GM19193 (cell line): ENCODE measurements at regions not wholly inside any gene's neighbourhood (a gene's known extent, or its start where the extent isn't known, plus 50 kb on each side); places are given as distances from the start of the nearest gene placed in this dataset.

Source experiments
- POLR2A ChIP-seq: IDR thresholded peaks from 4 replicates; pipeline ENCODE4 v1.6.1; 2011; ENCODE audit not compliant: insufficient read depth, insufficient read length; ENCODE audit errors: extremely low read depth

GRCh38 chr12:131333621-131334440, 377.1 kb upstream of the SFSWAP start:
- no peak for TF ChIP-seq POLR2A

DNA sequence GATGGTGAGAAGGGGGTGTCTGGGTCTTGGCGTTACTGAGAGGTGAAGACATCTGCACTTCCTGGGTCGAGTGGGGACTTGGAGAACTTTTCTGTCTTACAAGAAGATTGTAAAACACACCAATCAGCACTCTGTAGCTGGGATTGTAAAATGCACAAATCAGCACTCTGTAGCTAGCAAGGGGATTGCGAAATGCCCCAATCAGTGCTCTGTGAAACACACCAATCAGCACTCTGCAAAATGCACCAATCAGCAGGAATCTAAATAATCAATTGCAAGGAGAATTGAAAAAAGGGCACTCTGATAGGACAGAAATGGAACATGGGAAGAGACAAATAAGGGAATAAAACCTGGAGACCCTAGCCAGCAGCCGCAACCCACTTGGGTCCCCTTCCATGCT, 376.1 kb upstream of the SFSWAP start:
- no peak for TF ChIP-seq POLR2A

- no peak for TF ChIP-seq POLR2A
Measured at GRCh38 chr12:131335456-131335855, 375.4 kb upstream of the SFSWAP start.

DNA sequence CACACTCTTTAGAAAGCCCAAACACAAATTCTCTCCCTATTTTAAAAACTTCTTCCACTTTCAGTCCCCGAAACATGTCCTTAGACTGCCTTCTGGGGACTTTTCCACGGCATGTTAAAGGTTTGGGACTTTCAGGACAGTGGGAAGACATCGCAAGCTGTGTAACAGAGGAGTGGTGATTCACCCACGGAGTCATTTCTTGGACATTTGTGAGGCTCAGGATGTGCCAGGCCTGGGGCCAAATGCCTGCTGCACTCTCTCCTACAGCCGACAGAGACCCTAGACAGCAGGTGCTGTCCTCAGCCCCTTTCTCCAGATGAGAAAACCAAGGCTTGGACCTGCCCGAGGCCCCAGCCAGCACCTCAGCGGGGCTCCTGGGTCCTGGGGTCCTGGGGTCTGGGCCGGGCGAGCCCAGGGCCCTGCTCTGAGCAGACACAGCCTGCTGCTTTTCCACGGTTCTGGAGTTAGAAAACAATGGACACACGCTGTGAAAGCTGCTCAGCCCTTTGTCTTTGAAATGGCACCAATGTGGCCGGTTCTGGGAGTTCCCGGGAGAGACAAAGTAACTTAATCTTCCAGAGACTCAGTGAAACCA, 370.2 kb upstream of the SFSWAP start:
- TF ChIP-seq POLR2A, result no peak

- TF ChIP-seq POLR2A, result no peak
Measured at GRCh38 chr12:131345521-131346436, 365.1 kb upstream of the SFSWAP start.

DNA sequence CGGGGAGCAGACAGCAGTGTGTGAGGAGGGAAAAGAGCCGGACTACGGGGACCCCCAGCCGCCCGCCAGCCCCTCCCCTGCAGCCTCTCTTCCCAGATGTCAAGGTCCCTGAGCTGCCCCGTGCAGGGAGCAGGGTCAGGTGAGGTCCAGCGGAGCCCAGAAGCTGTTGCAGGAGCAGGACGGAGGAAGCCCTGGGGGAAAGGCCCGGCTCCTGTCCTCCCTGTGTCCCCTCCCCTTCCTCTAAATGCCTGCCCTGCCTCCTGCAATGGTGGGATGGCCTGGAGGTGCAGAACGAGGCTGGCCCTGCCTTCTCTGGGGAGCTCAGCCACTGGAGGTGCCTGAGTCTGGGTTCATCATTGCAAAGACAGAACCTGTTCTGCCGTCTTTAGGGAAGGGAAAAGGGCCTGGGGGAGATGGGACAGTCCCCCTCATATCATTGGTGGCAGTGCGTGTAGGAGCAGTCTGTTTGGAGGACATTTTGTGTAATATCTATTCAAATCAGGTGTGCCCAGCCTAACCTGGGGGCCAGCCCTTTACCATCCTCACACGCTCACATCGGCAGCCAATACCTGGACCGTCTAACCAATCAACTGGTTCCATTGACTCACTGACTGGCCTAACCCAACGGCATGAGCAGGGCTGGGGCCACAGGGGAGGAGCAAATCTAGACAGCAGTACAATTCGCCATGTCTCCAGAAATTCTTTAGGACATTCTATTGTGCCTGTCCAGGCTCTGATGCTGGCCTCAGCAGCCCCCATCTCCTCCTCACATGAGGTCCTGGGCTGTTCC, 364.1 kb upstream of the SFSWAP start:
- no peak for TF ChIP-seq POLR2A

GRCh38 chr12:131347345-131347714, 363.6 kb upstream of the SFSWAP start:
- no peak for TF ChIP-seq POLR2A

DNA sequence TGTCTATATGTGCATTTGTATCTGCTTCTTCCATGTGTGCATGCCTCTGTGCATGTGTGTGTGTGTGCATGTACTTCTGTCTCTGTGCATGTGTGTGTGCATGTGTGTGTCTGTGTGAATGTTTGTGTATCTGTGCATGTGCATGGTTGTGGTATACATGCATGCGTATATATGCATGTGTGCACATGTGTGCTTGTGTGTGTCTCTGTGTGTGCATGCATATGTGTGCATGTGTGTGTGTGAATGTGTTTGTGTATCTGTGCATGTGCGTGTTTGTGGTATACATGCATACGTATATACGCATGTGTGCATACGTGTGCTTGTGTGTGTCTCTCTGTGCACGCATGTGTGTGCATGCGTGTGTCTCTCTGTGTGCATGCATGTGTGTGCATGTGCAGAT, 363.2 kb upstream of the SFSWAP start:
- TF ChIP-seq POLR2A, result no peak

DNA sequence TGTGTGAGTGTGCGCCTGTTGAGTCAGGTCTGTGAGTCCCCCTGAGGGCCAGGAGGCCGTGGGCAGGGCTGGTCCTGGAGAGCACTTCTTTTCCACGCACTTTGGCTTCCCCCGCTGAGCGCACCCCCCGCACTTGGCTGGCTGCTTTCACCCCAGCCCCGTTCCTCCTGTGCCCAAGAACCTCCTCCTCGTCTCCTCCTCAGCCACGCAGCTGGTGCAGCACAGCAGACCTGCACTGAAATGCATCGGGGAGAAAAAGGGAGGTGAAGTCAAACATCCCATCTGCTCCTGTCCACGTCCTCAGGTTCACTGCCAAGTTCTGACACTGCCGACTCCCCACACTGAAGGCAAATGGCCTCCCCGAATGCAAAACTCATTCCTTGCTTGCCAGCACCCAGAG, 362.7 kb upstream of the SFSWAP start:
- TF ChIP-seq POLR2A, result no peak

- TF ChIP-seq POLR2A, result no peak
Measured at GRCh38 chr12:131348646-131349045, 362.2 kb upstream of the SFSWAP start.

GRCh38 chr12:131349397-131350127, 361.3 kb upstream of the SFSWAP start:
- TF ChIP-seq POLR2A, result no peak

DNA sequence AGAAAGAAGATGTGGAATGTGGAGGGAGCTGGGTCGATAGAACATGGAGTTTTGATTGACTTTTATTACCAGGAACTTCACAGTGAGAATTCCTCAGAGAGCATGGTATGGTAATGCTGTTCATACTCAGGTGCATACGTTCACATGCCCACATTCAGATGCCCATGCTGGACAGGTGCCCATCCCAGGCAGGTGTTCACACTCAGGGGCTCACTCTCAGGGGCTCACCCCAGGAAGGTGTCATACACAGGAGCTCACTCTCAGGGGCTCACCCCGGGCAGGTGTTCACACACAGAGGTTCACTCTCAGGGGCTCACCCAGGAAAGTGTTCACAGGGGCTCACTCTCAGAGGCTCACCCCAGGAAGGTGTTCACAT, 360.0 kb upstream of the SFSWAP start:
- no peak for TF ChIP-seq POLR2A

DNA sequence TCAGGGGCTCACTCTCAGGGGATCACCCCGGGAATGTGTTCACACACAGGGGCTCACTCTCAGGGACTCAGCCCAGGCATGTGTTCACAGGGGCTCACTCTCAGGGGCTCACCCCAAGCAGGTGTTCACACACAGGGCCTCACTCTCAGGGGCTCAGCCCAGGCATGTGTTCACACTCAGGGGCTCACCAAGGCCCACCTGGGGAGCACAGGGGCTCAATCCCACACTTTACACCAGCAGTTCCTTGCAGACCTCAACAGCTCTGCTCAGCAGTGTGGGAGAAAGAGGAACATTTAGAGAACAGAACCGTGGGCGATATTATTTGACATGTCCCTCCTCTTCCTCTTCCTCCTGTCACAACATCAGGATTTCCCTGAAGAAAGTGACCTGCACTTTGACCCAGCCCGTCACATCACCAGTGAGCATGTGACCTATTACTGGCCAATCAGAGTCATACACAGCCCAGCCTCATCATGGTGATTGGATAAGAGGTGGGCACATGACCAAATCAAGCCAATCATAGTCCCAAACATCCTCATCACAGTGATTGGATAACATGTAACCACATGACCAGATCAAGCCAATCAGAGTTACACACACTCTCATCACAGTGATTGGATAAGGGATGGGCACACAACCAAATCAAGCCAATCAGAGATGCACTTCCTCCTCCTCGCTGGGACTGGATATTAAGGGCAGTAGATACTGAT, 359.4 kb upstream of the SFSWAP start:
- no peak for TF ChIP-seq POLR2A
